ENCODE measurements at regions not wholly inside any gene's neighbourhood (a gene's known extent, or its start where the extent isn't known, plus 50 kb on each side); places are given as distances from the start of the nearest gene placed in this dataset.

DNA sequence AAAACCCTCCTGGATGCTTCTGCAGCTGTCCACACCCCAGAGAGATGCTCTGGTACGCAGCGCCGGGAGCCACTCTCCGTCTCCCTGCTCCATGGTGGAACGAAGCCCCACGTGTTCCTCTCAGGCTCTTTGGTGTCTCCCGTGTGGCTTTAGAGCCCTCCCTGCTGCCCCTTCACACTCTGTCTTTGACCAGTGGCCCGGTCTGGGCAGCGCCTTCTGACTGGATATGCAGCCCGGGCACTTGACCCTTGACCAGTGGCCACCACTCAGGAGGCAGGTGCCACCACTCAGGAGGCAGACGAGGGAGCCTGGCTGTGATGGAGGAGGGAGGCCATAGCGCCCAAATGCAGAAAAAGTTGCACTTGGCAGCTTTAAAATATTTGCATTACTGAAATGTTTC, 214.5 kb upstream of the SALL3 start:
- Histone ChIP-seq H3K36me3 (ENCODE audit: control insufficient read depth in 2 of 2, extremely low read depth in 1 of 2, insufficient read depth in 2 of 2, low read length in 2 of 2) (no peaks in the 10 kb centered on the region), H2AFZ (ENCODE audit: control insufficient read depth, low read length) (no peak overlapping the region), H3K4me1 (ENCODE audit: control insufficient read depth, extremely low read depth, insufficient read depth, low read length) (no peaks in the 10 kb centered on the region), H3K27me3 (ENCODE audit: control insufficient read depth, extremely low read depth, insufficient read depth, low read length) (no peaks in the 10 kb centered on the region), H3K9me1 (ENCODE audit: control insufficient read depth, extremely low read depth, insufficient read depth, low read length) (no peaks in the 10 kb centered on the region), H4K20me1 (ENCODE audit: control insufficient read depth, extremely low read depth, insufficient read depth, low read length) (no peaks in the 10 kb centered on the region), H3K9ac (ENCODE audit: control insufficient read depth, extremely low read depth, insufficient read depth, low read length) (no peak overlapping the region), H3K79me2 (ENCODE audit: control insufficient read depth, insufficient read depth, low read length) (no peaks in the 10 kb centered on the region), H3K27ac (ENCODE audit: control insufficient read depth, insufficient read depth, low read length) (no peak overlapping the region), H3K4me2 (ENCODE audit: control insufficient read depth, extremely low read depth, insufficient read depth, low read depth, low read length) (no peak overlapping the region), H3K9me3 (ENCODE audit: control insufficient read depth, low read depth, low read length) (peaks cover 14% of the 10 kb centered on the region), H3K4me3 (ENCODE audit: control insufficient read depth in 2 of 3, extremely low read depth in 1 of 3, insufficient read depth in 2 of 3, low read depth in 1 of 3, low read length in 3 of 3) (no peak overlapping the region)
- DNase-seq (ENCODE audit: low read depth, low spot score), result no peak
- TF ChIP-seq, protein P1, sequence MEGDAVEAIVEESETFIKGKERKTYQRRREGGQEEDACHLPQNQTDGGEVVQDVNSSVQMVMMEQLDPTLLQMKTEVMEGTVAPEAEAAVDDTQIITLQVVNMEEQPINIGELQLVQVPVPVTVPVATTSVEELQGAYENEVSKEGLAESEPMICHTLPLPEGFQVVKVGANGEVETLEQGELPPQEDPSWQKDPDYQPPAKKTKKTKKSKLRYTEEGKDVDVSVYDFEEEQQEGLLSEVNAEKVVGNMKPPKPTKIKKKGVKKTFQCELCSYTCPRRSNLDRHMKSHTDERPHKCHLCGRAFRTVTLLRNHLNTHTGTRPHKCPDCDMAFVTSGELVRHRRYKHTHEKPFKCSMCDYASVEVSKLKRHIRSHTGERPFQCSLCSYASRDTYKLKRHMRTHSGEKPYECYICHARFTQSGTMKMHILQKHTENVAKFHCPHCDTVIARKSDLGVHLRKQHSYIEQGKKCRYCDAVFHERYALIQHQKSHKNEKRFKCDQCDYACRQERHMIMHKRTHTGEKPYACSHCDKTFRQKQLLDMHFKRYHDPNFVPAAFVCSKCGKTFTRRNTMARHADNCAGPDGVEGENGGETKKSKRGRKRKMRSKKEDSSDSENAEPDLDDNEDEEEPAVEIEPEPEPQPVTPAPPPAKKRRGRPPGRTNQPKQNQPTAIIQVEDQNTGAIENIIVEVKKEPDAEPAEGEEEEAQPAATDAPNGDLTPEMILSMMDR (optimal IDR thresholded peaks at IDR 0.05 in 1 of 3, IDR thresholded peaks at IDR 0.05 in 1 of 3, conservative IDR thresholded peaks at IDR 0.05 in 1 of 3; ENCODE audit: extremely low read depth in 1 of 3, insufficient read depth in 2 of 3, low read length in 3 of 3), result no peak
- TF ChIP-seq EZH2 (IDR thresholded peaks at IDR 0.05; ENCODE audit: low read length), result no peak
- FAIRE-seq, result no peak
- dilution Hi-C loops (cut with MboI; ENCODE audit: extremely low pct_ligation_motif_present, low sequenced_read_pairs), result no loop called here

DNA sequence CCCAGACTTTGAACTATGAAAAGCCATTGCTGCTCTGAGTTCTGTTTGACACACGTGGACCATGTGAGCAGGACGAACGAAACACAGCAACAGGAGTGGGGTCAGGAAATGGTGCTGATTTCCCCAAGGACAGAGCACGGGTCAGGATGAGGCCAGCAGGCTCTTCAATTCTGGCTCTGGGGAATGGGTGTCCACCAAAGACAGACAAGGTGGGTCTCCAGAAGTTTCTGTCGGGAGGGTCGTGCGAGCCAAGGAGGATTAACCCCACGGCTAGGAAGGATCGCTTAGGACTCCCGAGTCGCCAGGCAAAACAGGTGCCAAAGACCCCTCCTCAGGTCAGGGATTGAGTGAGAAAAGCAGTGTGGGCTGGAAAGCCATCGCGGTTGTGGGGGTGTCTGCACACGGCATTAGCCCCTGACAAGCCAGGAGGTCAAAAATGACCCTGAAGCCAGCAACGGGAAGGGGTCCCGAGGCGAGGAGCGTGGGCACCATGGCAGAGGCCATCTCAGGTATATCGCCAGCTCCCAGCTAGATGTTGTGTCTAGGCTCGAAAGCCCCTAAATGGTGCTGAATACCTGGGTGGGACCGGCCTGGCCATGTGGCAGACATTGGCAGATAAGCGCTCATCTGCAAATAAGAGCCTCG, 213.9 kb upstream of the SALL3 start:
- dilution Hi-C loops (cut with MboI; ENCODE audit: extremely low pct_ligation_motif_present, low sequenced_read_pairs), result no loop called here
- Histone ChIP-seq H3K4me2 (ENCODE audit: control insufficient read depth, extremely low read depth, insufficient read depth, low read depth, low read length) (no peak overlapping the region), H3K9ac (ENCODE audit: control insufficient read depth, extremely low read depth, insufficient read depth, low read length) (no peak overlapping the region), H2AFZ (ENCODE audit: control insufficient read depth, low read length) (no peak overlapping the region), H3K4me3 (ENCODE audit: control insufficient read depth in 2 of 3, extremely low read depth in 1 of 3, insufficient read depth in 2 of 3, low read depth in 1 of 3, low read length in 3 of 3) (no peak overlapping the region), H3K36me3 (ENCODE audit: control insufficient read depth in 2 of 2, extremely low read depth in 1 of 2, insufficient read depth in 2 of 2, low read length in 2 of 2) (no peaks in the 10 kb centered on the region), H3K4me1 (ENCODE audit: control insufficient read depth, extremely low read depth, insufficient read depth, low read length) (no peaks in the 10 kb centered on the region), H4K20me1 (ENCODE audit: control insufficient read depth, extremely low read depth, insufficient read depth, low read length) (no peaks in the 10 kb centered on the region), H3K79me2 (ENCODE audit: control insufficient read depth, insufficient read depth, low read length) (no peaks in the 10 kb centered on the region), H3K27ac (ENCODE audit: control insufficient read depth, insufficient read depth, low read length) (no peak overlapping the region), H3K27me3 (ENCODE audit: control insufficient read depth, extremely low read depth, insufficient read depth, low read length) (no peaks in the 10 kb centered on the region), H3K9me3 (ENCODE audit: control insufficient read depth, low read depth, low read length) (peaks cover 14% of the 10 kb centered on the region), H3K9me1 (ENCODE audit: control insufficient read depth, extremely low read depth, insufficient read depth, low read length) (no peaks in the 10 kb centered on the region)
- DNase-seq (ENCODE audit: low read depth, low spot score), result no peak
- no peak for FAIRE-seq
- TF ChIP-seq EZH2 (IDR thresholded peaks at IDR 0.05; ENCODE audit: low read length), result no peak
- TF ChIP-seq, protein P1 (optimal IDR thresholded peaks at IDR 0.05 in 1 of 3, IDR thresholded peaks at IDR 0.05 in 1 of 3, conservative IDR thresholded peaks at IDR 0.05 in 1 of 3; ENCODE audit: extremely low read depth in 1 of 3, insufficient read depth in 2 of 3, low read length in 3 of 3), result no peak

Data from keratinocyte (primary cell).